Adrenal gland (tissue), 9 donors: ENCODE measurements at regions not wholly inside any gene's neighbourhood (a gene's known extent, or its start where the extent isn't known, plus 50 kb on each side); places are given as distances from the start of the nearest gene placed in this dataset.

Source experiments
- DNase-seq, 7 donors: peaks; one replicate each; pipeline ENCODE4 v3.0.0-alpha.2; 2019 to 2020
- H3K27ac ChIP-seq, 5 donors: fragments of 200-600 bp; sonication (generic) in 4 of 5; 1 replicate in 3 of 5; 2 replicates in 2 of 5; pipeline versions ENCODE4 v1.5.1 to v1.8.0; 2016 to 2020; ENCODE audit warnings: mild to moderate bottlenecking in 1 of 5
- H3K27me3 ChIP-seq: fragments of 200-600 bp; 2 replicates; pipeline ENCODE4 v1.8.0; 2021
- H3K36me3 ChIP-seq, 2 donors: fragments of 200-600 bp; replicated peaks in 1 of 2; 1 replicate in 1 of 2; 2 replicates in 1 of 2; pipeline versions ENCODE4 v1.5.1 to v1.8.0; 2018 to 2022
- H3K4me1 ChIP-seq, 2 donors: fragments of 200-600 bp; replicated peaks in 1 of 2; 1 replicate in 1 of 2; 2 replicates in 1 of 2; pipeline versions ENCODE4 v1.5.1 to v1.8.0; 2018 to 2021
- H3K4me3 ChIP-seq, 4 donors: fragments of 200-600 bp; sonication (generic) in 3 of 4; one replicate each; pipeline ENCODE4 v1.5.1; 2016 to 2018
- H3K9me3 ChIP-seq, 3 donors: fragments of 200-600 bp; sonication (generic) in 1 of 3; replicated peaks in 1 of 3; 1 replicate in 2 of 3; 2 replicates in 1 of 3; pipeline versions ENCODE4 v1.5.1 to v1.8.0; 2016 to 2021
- POLR2A ChIP-seq, 2 donors: fragments of 450-650 bp; IDR thresholded peaks; one replicate each; pipeline ENCODE4 v1.6.1; 2017; ENCODE audit warnings: antibody characterized with exemption in 2 of 2, mild to moderate bottlenecking in 2 of 2, moderate library complexity in 1 of 2
- whole genome bisulfite sequencing, 4 donors: extraction: QIAGEN DNeasy Blood & Tissue Kit in 2 of 4; methylation state at CpG; one replicate each; pipeline versions ENCODE4 v1.1.5 to v1.1.7; 2013 to 2017; 5-methylcytosine and 5-hydroxymethylcytosine counted together
- intact Hi-C, 2 donors: fragments of 100-400 bp; cut with DNase I; formaldehyde crosslinking; loops; one replicate each; pipeline versions ENCODE4 v1.14.1 to v1.15.0; 2022 to 2023
- TF ChIP-seq, protein P1 (sequence below), 6 experiments: fragments of 450-650 bp in 4 of 6; fragments of 200-600 bp in 2 of 6; sonication (generic) in 1 of 6; IDR thresholded peaks; 1 replicate in 5 of 6; 2 replicates in 1 of 6; pipeline versions ENCODE4 v1.5.1 to v1.8.0; 2016 to 2021; ENCODE audit warnings: antibody characterized with exemption in 6 of 6, mild to moderate bottlenecking in 2 of 6, moderate library complexity in 1 of 6
- donor health status: healthy with polysubstance abuse.
- donor health status: Bipolar disorder and iron deficiency.
- donor health status: DM: yes; HTN: yes; CAD: no.
- donor health status: DM: no; HTN: no; CAD: no.
- donor health status: DM: no; HTN: no; CAD: no.

DNA sequence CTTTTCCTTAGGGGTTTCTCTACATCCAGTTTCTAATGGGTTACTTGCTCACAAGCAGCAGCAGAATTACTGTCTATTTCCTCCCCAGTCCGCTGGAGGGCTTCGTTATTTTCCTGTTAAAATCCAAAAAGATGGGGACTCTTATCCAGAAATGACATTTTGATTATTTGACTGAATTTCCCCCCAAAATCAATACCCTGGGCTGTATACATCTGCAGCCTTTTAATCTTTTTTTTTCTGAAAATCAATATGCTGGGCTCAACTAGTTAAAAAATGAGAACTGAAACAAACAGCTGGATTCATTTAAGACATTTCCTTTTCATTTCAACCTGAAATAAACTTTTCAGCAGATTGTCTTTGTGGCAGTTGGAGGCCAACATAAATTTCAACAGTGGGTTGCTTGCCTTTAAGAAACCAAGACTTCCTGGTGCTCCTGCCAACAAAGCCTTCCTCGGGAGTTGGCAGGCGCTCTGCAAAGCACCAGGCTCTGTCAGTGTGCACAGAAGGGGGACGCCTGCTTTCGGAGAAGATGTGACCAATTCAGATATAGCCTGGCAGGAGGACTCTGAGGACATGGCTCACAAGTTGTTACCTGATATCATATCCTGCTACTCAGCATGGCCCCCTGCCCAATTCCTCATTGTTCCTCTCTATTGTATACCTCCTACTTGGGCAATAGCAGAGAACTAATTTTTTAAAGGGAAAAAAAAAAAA lies 204.7 kb upstream of the ARG1 start:
- no peaks in the 10 kb centered on the region for H3K9me3 ChIP-seq
- no peak overlapping the region for H3K4me3 ChIP-seq
- intact Hi-C loops: no loop called here
- no peaks in the 10 kb centered on the region for H3K27me3 ChIP-seq
- H3K27ac ChIP-seq: no peak overlapping the region
- 9 to 17% (median 14%) methylated on average over 6 of the region's 6 CpGs for WGBS, 4 donors
- peak; percentile 59 to 86 (median 73) for DNase-seq
- peaks cover 0 to 12% of the 10 kb centered on the region in 2 donors for H3K4me1 ChIP-seq
- TF ChIP-seq, protein P1, sequence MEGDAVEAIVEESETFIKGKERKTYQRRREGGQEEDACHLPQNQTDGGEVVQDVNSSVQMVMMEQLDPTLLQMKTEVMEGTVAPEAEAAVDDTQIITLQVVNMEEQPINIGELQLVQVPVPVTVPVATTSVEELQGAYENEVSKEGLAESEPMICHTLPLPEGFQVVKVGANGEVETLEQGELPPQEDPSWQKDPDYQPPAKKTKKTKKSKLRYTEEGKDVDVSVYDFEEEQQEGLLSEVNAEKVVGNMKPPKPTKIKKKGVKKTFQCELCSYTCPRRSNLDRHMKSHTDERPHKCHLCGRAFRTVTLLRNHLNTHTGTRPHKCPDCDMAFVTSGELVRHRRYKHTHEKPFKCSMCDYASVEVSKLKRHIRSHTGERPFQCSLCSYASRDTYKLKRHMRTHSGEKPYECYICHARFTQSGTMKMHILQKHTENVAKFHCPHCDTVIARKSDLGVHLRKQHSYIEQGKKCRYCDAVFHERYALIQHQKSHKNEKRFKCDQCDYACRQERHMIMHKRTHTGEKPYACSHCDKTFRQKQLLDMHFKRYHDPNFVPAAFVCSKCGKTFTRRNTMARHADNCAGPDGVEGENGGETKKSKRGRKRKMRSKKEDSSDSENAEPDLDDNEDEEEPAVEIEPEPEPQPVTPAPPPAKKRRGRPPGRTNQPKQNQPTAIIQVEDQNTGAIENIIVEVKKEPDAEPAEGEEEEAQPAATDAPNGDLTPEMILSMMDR (IDR thresholded peaks at IDR 0.05): peak in 3 of 6 experiments; percentile 6 to 22 (median 13)
- no peak for TF ChIP-seq POLR2A (IDR thresholded peaks at IDR 0.05)
- no peaks in the 10 kb centered on the region for H3K36me3 ChIP-seq

DNA sequence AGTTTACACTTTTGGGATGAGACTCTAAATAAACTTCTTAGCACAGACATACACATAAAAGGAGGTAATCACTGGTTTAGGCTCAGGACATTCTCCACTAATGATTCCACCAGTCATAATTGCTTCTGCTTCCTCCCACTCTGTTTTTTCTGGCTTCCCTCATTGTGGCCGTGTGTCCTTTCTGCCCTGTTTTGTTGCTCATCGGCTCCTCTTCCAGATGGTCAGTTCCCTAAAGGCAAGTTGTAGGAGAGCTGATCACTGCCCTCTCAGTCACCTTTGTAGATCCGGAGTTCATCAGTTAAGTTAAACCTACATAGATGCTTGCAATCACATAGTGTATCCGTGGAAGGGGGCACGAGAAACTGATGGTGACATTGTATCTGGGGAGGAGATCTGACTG lies 200.5 kb upstream of the ARG1 start:
- Histone ChIP-seq H3K27me3 (no peaks in the 10 kb centered on the region), H3K4me3 (no peak overlapping the region), H3K9me3 (no peaks in the 10 kb centered on the region), H3K36me3 (no peaks in the 10 kb centered on the region), H3K27ac (no peak overlapping the region), H3K4me1 (peaks cover 0 to 12% of the 10 kb centered on the region in 2 donors)
- WGBS, 4 donors: 66 to 80% (median 72%) methylated on average over 5 of the region's 5 CpGs
- intact Hi-C loops: no loop called here
- no peak for DNase-seq
- TF ChIP-seq POLR2A (IDR thresholded peaks at IDR 0.05): no peak
- TF ChIP-seq, protein P1 (IDR thresholded peaks at IDR 0.05): no peak

DNA sequence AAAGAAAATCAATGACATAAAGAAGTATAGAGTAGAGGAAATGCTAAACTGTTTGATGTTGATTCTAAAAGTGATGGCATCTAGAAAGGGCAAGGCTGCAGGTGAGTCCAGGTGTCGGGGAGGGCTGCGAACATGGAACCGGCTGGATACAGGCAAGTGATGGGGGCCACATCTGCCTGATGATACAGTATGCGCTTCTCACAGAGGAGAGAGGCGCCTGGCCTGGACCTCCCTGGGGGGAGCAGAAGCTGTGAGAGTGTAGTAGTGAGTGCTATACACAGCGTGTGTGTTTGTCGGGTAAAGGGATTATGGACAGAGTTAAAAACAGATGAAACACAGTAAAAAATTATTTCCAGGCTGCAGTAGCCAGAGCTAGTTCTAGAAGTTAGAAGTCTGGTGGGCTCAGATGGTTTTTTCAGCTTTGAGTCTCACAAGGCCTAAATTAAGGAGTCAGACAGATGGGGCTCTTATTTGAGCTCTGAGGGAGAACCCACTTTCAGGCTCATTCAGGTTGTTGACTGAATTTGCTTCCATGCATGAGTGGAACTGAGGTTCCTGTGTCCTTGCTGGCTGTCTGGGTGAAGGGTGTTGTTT lies 195.8 kb upstream of the ARG1 start:
- intact Hi-C loops: no loop called here
- H3K4me1 ChIP-seq: no peaks in the 10 kb centered on the region
- H3K9me3 ChIP-seq: no peaks in the 10 kb centered on the region
- H3K27me3 ChIP-seq: no peaks in the 10 kb centered on the region
- no peak for DNase-seq
- H3K4me3 ChIP-seq: no peak overlapping the region
- no peak overlapping the region for H3K27ac ChIP-seq
- no peaks in the 10 kb centered on the region for H3K36me3 ChIP-seq
- TF ChIP-seq, protein P1 (IDR thresholded peaks at IDR 0.05): no peak
- TF ChIP-seq POLR2A (IDR thresholded peaks at IDR 0.05): no peak
- WGBS, 4 donors: 96 to 98% (median 97%) methylated on average over 7 of the region's 7 CpGs

DNA sequence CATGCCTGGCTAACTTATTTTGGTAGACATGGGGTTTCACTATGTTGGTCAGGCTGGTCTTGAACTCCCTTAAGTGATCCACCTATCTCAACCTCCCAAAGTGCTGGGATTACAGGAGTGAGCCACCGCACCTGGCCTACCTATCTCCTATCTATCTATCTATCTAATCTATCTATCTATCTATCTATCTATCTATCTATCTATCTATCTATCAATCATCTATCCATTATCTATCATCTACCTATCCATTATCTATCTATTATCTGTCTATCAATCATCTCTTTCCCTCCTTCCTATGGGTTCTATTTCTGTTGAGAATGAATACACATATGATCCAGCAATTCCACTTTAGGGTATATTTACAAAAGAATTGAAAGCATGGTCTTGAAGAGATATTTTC lies 194.2 kb upstream of the ARG1 start:
- no peaks in the 10 kb centered on the region for H3K9me3 ChIP-seq

More for the DNA sequence above, 194.2 kb upstream of the ARG1 start:
- intact Hi-C loops: no loop called here
- TF ChIP-seq POLR2A (IDR thresholded peaks at IDR 0.05): no peak
- TF ChIP-seq, protein P1 (IDR thresholded peaks at IDR 0.05): no peak
- 93 to 100% (median 98%) methylated on average over 1 of the region's 1 CpG for WGBS, 4 donors
- no peak for DNase-seq
- Histone ChIP-seq H3K4me3 (no peak overlapping the region), H3K36me3 (no peaks in the 10 kb centered on the region), H3K27me3 (no peaks in the 10 kb centered on the region), H3K27ac (no peak overlapping the region), H3K4me1 (no peaks in the 10 kb centered on the region)
